Breast epithelium (tissue), 3 donors: ENCODE measurements at regions not wholly inside any gene's neighbourhood (a gene's known extent, or its start where the extent isn't known, plus 50 kb on each side); places are given as distances from the start of the nearest gene placed in this dataset.

Source experiments
- CTCF ChIP-seq, 3 donors: fragments of 450-650 bp; IDR thresholded peaks; one replicate each; pipeline ENCODE4 v1.5.1; 2016 to 2017; ENCODE audit warnings: antibody characterized with exemption in 3 of 3, mild to moderate bottlenecking in 3 of 3, moderate library complexity in 3 of 3
- POLR2A ChIP-seq: fragments of 450-650 bp; IDR thresholded peaks from one replicate; pipeline ENCODE4 v1.6.1; 2016; ENCODE audit warnings: antibody characterized with exemption, mild to moderate bottlenecking, moderate library complexity
- POLR2AphosphoS5 ChIP-seq, 3 donors: sonication (generic); formaldehyde crosslinking; IDR thresholded peaks; one replicate each; pipeline ENCODE4 v1.6.1; 2017; ENCODE audit warnings: antibody characterized with exemption in 3 of 3

GRCh38 chr4:14221176-14221575 is 593.7 kb upstream of the BOD1L1 start:
- TF ChIP-seq CTCF (IDR thresholded peaks at IDR 0.05) (no peak), POLR2A (no peak), POLR2AphosphoS5 (IDR thresholded peaks at IDR 0.05) (no peak)
